ENCODE measurements at regions not wholly inside any gene's neighbourhood (a gene's known extent, or its start where the extent isn't known, plus 50 kb on each side); places are given as distances from the start of the nearest gene placed in this dataset.
"Not testable (repeated sequence)": the region's sequence is repeated elsewhere in the genome, so short reads cannot be mapped to it uniquely, and the experiment has no call there.

- no peak for DNase-seq (ENCODE audit: low spot score)
These were observed 520.2 kb upstream of the NUDT12 start for GRCh38 chr5:104082754-104083153.

GRCh38 chr5:104081232-104081631 is 518.6 kb upstream of the NUDT12 start:
- DNase-seq (ENCODE audit: low spot score), result no peak

- DNase-seq (ENCODE audit: low spot score), result no peak
These were observed 518.1 kb upstream of the NUDT12 start for GRCh38 chr5:104080646-104081175.

- not testable (repeated sequence) for DNase-seq (ENCODE audit: low spot score)
These were observed 517.5 kb upstream of the NUDT12 start for GRCh38 chr5:104079861-104080645.

GRCh38 chr5:104071887-104072286 is 509.3 kb upstream of the NUDT12 start:
- DNase-seq (ENCODE audit: low spot score), result no peak

- DNase-seq (ENCODE audit: low spot score), result no peak
These were observed 500.2 kb upstream of the NUDT12 start for GRCh38 chr5:104062621-104063377.

- DNase-seq (ENCODE audit: low spot score), result no peak
These were observed 499.1 kb upstream of the NUDT12 start for GRCh38 chr5:104061707-104062106.

GRCh38 chr5:104053353-104053649 is 490.7 kb upstream of the NUDT12 start:
- DNase-seq (ENCODE audit: low spot score), result no peak

GRCh38 chr5:104052558-104053352 is 490.2 kb upstream of the NUDT12 start:
- no peak for DNase-seq (ENCODE audit: low spot score)

- no peak for DNase-seq (ENCODE audit: low spot score)
These were observed 487.8 kb upstream of the NUDT12 start for GRCh38 chr5:104050436-104050835.

- DNase-seq (ENCODE audit: low spot score), result no peak
These were observed 487.2 kb upstream of the NUDT12 start for GRCh38 chr5:104049752-104050151.

GRCh38 chr5:104048231-104048630 is 485.6 kb upstream of the NUDT12 start:
- no peak for DNase-seq (ENCODE audit: low spot score)

GRCh38 chr5:104045987-104046386 is 483.4 kb upstream of the NUDT12 start:
- no peak for DNase-seq (ENCODE audit: low spot score)

GRCh38 chr5:104039871-104040270 is 477.3 kb upstream of the NUDT12 start:
- DNase-seq (ENCODE audit: low spot score), result not testable (repeated sequence)

- DNase-seq (ENCODE audit: low spot score), result not testable (repeated sequence)
These were observed 474.5 kb upstream of the NUDT12 start for GRCh38 chr5:104037136-104037535.

- not testable (repeated sequence) for DNase-seq (ENCODE audit: low spot score)
These were observed 470.6 kb upstream of the NUDT12 start for GRCh38 chr5:104033186-104033585.

GRCh38 chr5:104024538-104024937 is 461.9 kb upstream of the NUDT12 start:
- DNase-seq (ENCODE audit: low spot score), result no peak

- DNase-seq (ENCODE audit: low spot score), result no peak
These were observed 461.1 kb upstream of the NUDT12 start for GRCh38 chr5:104023739-104024138.

- DNase-seq (ENCODE audit: low spot score), result no peak
These were observed 457.4 kb upstream of the NUDT12 start for GRCh38 chr5:104019956-104020355.

- DNase-seq (ENCODE audit: low spot score), result no peak
These were observed 455.7 kb upstream of the NUDT12 start for GRCh38 chr5:104018299-104018698.

GRCh38 chr5:104016646-104017045 is 454.1 kb upstream of the NUDT12 start:
- no peak for DNase-seq (ENCODE audit: low spot score)

GRCh38 chr5:104015765-104016164 is 453.2 kb upstream of the NUDT12 start:
- no peak for DNase-seq (ENCODE audit: low spot score)

Data from AG08395 (cell line).